Endothelial cell of umbilical vein (primary cell): ENCODE measurements at regions not wholly inside any gene's neighbourhood (a gene's known extent, or its start where the extent isn't known, plus 50 kb on each side); places are given as distances from the start of the nearest gene placed in this dataset.

ENCODE experiments used
- BruUV-seq: library from RNA; stranded (reverse); fragments of 400-500 nt; replicated peaks from 2 replicates; lab custom pipeline; 2021; lab: Mats Ljungman, UMichigan
- CTCF ChIA-PET: fragments of 300-600, 350-600 bp; sonication (Branson Sonifier 250); formaldehyde crosslinking; loops from one replicate; lab custom pipeline; 2021; ENCODE audit warnings: antibody characterized with exemption, inconsistent platforms; lab: Charles Lee
- POLR2A ChIA-PET: fragments of 300-600, 350-600 bp; sonication (Branson Sonifier 250); formaldehyde crosslinking; loops from one replicate; lab custom pipeline; 2021; ENCODE audit warnings: antibody characterized with exemption, inconsistent platforms; lab: Charles Lee
- DNase-seq: peaks from one replicate; pipeline ENCODE4 v3.0.0-alpha.2; 2011; ENCODE audit warnings: low read depth, low spot score
- FAIRE-seq: peaks from 2 replicates; lab custom pipeline; 2011; peaks lifted over from hg19 to GRCh38; lab: Jason Lieb, UNC
- H2AFZ ChIP-seq: 2 replicates; pipeline ENCODE4 v1.6.0; 2012; ENCODE audit warnings: low read depth, low read length, control low read depth, inconsistent platforms
- H3K27ac ChIP-seq: 2 replicates; pipeline ENCODE4 v1.5.1; 2011; ENCODE audit warnings: low read depth, mild to moderate bottlenecking, control low read depth, low read length, moderate library complexity; ENCODE audit not compliant: insufficient read depth
- H3K27me3 ChIP-seq, 2 experiments: 2 replicates each; pipeline versions ENCODE4 v1.6.0 to v1.6.1; 2011; ENCODE audit warnings: low read length in 2 of 2, mixed read lengths in 1 of 2; ENCODE audit not compliant: control insufficient read depth in 2 of 2, insufficient read depth in 2 of 2
- H3K36me3 ChIP-seq, 2 experiments: 2 replicates in 1 of 2; 3 replicates in 1 of 2; pipeline ENCODE4 v1.5.1; 2011; ENCODE audit warnings: low read length in 2 of 2, mild to moderate bottlenecking in 1 of 2, moderate library complexity in 1 of 2; ENCODE audit not compliant: control insufficient read depth in 2 of 2, insufficient read depth in 2 of 2; ENCODE audit errors: extremely low read depth in 1 of 2
- H3K4me1 ChIP-seq: 3 replicates; pipeline ENCODE4 v1.5.1; 2011; ENCODE audit warnings: mild to moderate bottlenecking, low read length; ENCODE audit not compliant: control insufficient read depth, insufficient read depth; ENCODE audit errors: extremely low read depth
- H3K4me2 ChIP-seq: 2 replicates; pipeline ENCODE4 v1.6.1; 2011; ENCODE audit warnings: low read length, control low read depth, mixed read lengths; ENCODE audit not compliant: insufficient read depth
- H3K4me3 ChIP-seq, 3 experiments: fragments of 200-600 bp in 1 of 3; sonication (generic), shearing (Covaris generic) in 1 of 3; replicated peaks in 1 of 3; 2 replicates each; pipeline ENCODE4 v1.5.1; 2011 to 2016; ENCODE audit warnings: control low read depth in 3 of 3, low read length in 3 of 3, mild to moderate bottlenecking in 2 of 3, inconsistent platforms in 1 of 3, low read depth in 1 of 3, moderate library complexity in 1 of 3; ENCODE audit not compliant: insufficient read depth in 1 of 3
- H3K79me2 ChIP-seq: 2 replicates; pipeline ENCODE4 v1.6.0; 2012; ENCODE audit warnings: low read length, inconsistent platforms; ENCODE audit not compliant: control insufficient read depth, insufficient read depth
- H3K9ac ChIP-seq: replicated peaks from 2 replicates; pipeline ENCODE3; 2011; ENCODE audit warnings: low read length, control low read depth; ENCODE audit not compliant: insufficient read depth; ENCODE audit errors: extremely low read depth
- H3K9me1 ChIP-seq: replicated peaks from 3 replicates; pipeline ENCODE4 v1.6.0; 2011; ENCODE audit warnings: mild to moderate bottlenecking, low read length; ENCODE audit not compliant: control insufficient read depth, insufficient read depth; ENCODE audit errors: extremely low read depth
- H3K9me3 ChIP-seq: replicated peaks from 2 replicates; pipeline ENCODE4 v1.5.1; 2012; ENCODE audit warnings: low read length, inconsistent platforms; ENCODE audit not compliant: control insufficient read depth, insufficient read depth
- H4K20me1 ChIP-seq: replicated peaks from 2 replicates; pipeline ENCODE3; 2011; ENCODE audit warnings: mild to moderate bottlenecking, low read length; ENCODE audit not compliant: control insufficient read depth, insufficient read depth; ENCODE audit errors: extremely low read depth
- EZH2 ChIP-seq: IDR thresholded peaks from 2 replicates; pipeline ENCODE4 v1.6.1; 2012; ENCODE audit warnings: borderline replicate concordance, low read depth, mild to moderate bottlenecking, moderate library complexity, low read length, inconsistent platforms; ENCODE audit not compliant: severe bottlenecking
- FOS ChIP-seq: IDR thresholded peaks from 2 replicates; pipeline ENCODE4 v1.6.1; 2011; ENCODE audit warnings: mild to moderate bottlenecking, low read length, moderate library complexity, borderline replicate concordance; ENCODE audit not compliant: insufficient read depth
- GATA2 ChIP-seq: IDR thresholded peaks from 2 replicates; pipeline ENCODE4 v1.7.0; 2011; ENCODE audit warnings: low read depth, mild to moderate bottlenecking, moderate library complexity, mixed read lengths, low read length; ENCODE audit not compliant: insufficient read length, insufficient read depth
- JUN ChIP-seq: IDR thresholded peaks from 2 replicates; pipeline ENCODE4 v1.6.1; 2011; ENCODE audit warnings: borderline replicate concordance, low read depth; ENCODE audit not compliant: insufficient read length, insufficient read depth
- MYC ChIP-seq: IDR thresholded peaks from one replicate; pipeline ENCODE4 v1.6.1; 2011; ENCODE audit warnings: mild to moderate bottlenecking, low read depth, low read length
- POLR2A ChIP-seq: IDR thresholded peaks from 2 replicates; pipeline ENCODE4 v1.6.1; 2012; ENCODE audit warnings: low read depth, mild to moderate bottlenecking, control low read depth, low read length
- POLR2AphosphoS5 ChIP-seq: IDR thresholded peaks from 2 replicates; pipeline ENCODE4 v1.6.1; 2012; ENCODE audit warnings: low read depth, mild to moderate bottlenecking, control low read depth, low read length, moderate library complexity; ENCODE audit not compliant: insufficient read depth
- dilution Hi-C: fragments of 300-500 bp; cut with MboI; formaldehyde crosslinking; loops from one replicate; pipeline ENCODE4 v1.15.0; 2019; ENCODE audit warnings: low sequenced_read_pairs; ENCODE audit not compliant: extremely low pct_ligation_motif_present
- intact Hi-C: fragments of 100-400 bp; cut with micrococcal nuclease; formaldehyde crosslinking; loops from one replicate; pipeline ENCODE4 v1.10.0; 2022
- TF ChIP-seq, protein P1 (sequence below), 2 donors: IDR thresholded peaks; 1 replicate in 1 of 2; 2 replicates in 1 of 2; pipeline ENCODE4 v1.5.1; 2011; ENCODE audit warnings: low read length in 2 of 2, mild to moderate bottlenecking in 2 of 2, moderate library complexity in 2 of 2, control low read depth in 1 of 2, inconsistent platforms in 1 of 2, low read depth in 1 of 2; ENCODE audit not compliant: insufficient read depth in 1 of 2; ENCODE audit errors: extremely low read depth in 1 of 2
- TF ChIP-seq, protein P2 (sequence below): IDR thresholded peaks from 2 replicates; pipeline ENCODE4 v1.6.1; 2011; ENCODE audit not compliant: insufficient read depth, insufficient read length

DNA sequence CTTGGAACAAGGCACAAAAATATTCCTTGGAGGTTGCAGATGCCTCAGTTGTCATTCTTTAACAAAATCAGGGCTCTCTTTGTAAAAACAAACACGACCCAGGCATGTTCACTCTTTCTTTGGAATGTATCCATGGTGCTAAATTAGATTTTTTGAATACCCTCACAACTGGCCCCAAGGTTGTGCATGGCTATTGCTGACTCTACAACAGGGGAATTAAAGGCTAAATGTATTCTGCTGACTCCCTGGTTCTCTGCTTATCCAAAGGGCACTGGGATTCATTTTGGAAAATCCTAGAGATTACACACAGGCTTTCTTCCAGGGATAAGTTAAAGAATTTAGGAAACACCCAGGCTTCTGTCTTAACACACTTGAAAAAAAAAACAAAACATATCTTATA, 332.5 kb downstream of the WDR11 start:
- DNase-seq (no peak), FAIRE-seq (no peak)
- no peak overlapping the region for H2AFZ ChIP-seq
- H3K36me3 ChIP-seq, result no peaks in the 10 kb centered on the region
- H4K20me1 ChIP-seq, result no peaks in the 10 kb centered on the region
- dilution Hi-C loops (no loop called here), intact Hi-C loops (no loop called here)
- no peaks in the 10 kb centered on the region for H3K79me2 ChIP-seq
- ChIA-PET POLR2A (no interaction called here), CTCF (no interaction called here)
- no peaks in the 10 kb centered on the region for H3K9me3 ChIP-seq
- no TSS peak for BruUV-seq
- H3K9me1 ChIP-seq, result no peaks in the 10 kb centered on the region
- H3K4me1 ChIP-seq, result no peaks in the 10 kb centered on the region
- no peak overlapping the region for H3K27ac ChIP-seq
- no peaks in the 10 kb centered on the region for H3K27me3 ChIP-seq
- TF ChIP-seq, protein P1, sequence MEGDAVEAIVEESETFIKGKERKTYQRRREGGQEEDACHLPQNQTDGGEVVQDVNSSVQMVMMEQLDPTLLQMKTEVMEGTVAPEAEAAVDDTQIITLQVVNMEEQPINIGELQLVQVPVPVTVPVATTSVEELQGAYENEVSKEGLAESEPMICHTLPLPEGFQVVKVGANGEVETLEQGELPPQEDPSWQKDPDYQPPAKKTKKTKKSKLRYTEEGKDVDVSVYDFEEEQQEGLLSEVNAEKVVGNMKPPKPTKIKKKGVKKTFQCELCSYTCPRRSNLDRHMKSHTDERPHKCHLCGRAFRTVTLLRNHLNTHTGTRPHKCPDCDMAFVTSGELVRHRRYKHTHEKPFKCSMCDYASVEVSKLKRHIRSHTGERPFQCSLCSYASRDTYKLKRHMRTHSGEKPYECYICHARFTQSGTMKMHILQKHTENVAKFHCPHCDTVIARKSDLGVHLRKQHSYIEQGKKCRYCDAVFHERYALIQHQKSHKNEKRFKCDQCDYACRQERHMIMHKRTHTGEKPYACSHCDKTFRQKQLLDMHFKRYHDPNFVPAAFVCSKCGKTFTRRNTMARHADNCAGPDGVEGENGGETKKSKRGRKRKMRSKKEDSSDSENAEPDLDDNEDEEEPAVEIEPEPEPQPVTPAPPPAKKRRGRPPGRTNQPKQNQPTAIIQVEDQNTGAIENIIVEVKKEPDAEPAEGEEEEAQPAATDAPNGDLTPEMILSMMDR (IDR thresholded peaks at IDR 0.05; ENCODE audit: extremely low read depth in 1 of 2, insufficient read depth in 1 of 2, low read depth in 1 of 2, low read length in 2 of 2), result no peak
- TF ChIP-seq EZH2 (no peak), POLR2AphosphoS5 (no peak), JUN (no peak), MYC (no peak), POLR2A (no peak), GATA2 (no peak), FOS (no peak)
- TF ChIP-seq, protein P2, sequence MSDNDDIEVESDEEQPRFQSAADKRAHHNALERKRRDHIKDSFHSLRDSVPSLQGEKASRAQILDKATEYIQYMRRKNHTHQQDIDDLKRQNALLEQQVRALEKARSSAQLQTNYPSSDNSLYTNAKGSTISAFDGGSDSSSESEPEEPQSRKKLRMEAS, result no peak
- H3K9ac ChIP-seq, result no peak overlapping the region
- no peak overlapping the region for H3K4me2 ChIP-seq
- H3K4me3 ChIP-seq, result no peak overlapping the region
